NCI-H446 treated with DMSO at 0.1 percent for 48 hours (cell line): ENCODE measurements at regions not wholly inside any gene's neighbourhood (a gene's known extent, or its start where the extent isn't known, plus 50 kb on each side); places are given as distances from the start of the nearest gene placed in this dataset.
"Not testable (repeated sequence)": the region's sequence is repeated elsewhere in the genome, so short reads cannot be mapped to it uniquely, and the experiment has no call there.

Experiments
- DNase-seq: peaks from one replicate; lab custom pipeline; 2025; lab: John Stamatoyannopoulos, UW

DNA sequence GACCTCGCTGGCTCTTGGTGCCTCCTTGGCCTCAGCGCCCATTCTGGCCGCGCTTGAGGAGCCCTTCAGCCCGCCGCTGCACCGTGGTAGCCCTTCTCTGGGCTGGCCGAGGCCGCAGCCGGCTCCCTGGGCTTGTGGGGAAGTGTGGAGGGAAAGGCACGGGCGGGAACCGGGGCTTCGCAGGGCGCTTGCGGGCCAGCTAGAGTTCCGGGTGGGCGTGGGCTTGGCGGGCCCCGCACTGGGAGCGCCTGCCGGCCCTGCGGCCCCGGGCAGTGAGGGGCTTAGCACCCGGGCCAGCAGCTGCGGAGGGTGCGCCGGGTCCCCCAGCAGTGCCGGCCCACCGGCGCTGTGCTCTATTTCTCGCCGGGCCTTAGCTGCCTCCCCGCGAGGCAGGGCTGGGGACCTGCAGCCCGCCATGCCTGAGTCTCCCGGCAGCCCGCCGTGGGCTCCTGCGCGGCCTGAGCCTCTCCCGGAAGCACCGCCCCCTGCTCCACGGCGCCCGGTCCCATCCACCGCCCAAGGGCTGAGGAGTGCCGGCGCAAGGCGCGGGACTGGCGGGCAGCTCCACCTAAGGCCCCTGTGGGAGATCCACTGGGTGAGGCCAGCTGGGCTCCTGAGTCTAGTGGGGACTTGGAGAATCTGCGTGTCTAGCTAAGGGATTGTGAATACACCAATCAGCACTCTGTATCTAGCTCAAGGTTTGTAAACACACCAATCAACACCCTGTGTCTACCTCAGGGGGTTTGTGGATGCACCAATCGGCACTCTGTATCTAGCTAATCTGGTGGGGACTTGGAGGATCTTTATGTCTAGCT is 141.1 kb downstream of the SLCO4C1 start:
- peak; percentile 35 for DNase-seq

DNA sequence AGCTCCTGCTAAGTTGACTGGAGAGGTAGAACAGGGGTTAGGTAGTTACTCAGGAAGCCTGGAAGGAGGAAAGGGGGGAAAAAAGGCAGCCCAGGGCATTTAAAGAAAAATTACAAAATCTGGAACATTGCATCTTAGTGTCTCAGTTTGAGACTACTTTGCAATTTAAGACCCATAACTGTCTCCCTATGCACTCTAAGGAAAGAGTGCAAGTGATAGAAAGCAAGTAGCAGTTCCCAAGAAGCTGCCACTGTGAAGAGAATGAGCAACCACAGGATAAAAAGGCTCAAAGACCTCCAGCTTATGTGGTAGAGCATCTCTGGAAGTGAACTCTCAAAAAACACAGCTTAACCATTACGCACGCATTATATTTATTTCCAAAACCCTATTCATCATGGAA is 141.8 kb downstream of the SLCO4C1 start:
- no peak for DNase-seq

GRCh38 chr5:102153003-102153759 is 142.9 kb downstream of the SLCO4C1 start:
- DNase-seq: peak; percentile 49

- no peak for DNase-seq
These were observed 157.1 kb downstream of the SLCO4C1 start for GRCh38 chr5:102139029-102139428.

DNA sequence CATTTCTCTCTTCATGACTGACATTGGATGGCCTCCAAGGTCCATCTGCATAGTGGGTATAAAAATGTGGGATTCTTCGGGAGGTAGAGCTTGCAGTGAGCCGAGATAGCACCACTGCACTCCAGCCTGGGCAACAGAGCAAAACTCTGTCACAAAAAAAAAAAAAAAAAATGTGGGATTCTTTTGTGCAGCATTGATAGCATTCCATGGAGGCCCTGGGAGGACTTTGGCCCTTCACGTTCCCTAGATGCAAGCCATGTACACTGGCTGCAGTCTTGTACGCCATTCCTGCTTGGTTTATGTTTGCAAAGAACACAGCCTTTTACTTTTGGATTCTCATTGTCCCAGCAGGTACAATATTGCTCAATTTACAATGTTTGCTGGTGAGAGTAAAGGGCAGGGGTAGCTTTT is 157.8 kb downstream of the SLCO4C1 start:
- DNase-seq: no peak

DNA sequence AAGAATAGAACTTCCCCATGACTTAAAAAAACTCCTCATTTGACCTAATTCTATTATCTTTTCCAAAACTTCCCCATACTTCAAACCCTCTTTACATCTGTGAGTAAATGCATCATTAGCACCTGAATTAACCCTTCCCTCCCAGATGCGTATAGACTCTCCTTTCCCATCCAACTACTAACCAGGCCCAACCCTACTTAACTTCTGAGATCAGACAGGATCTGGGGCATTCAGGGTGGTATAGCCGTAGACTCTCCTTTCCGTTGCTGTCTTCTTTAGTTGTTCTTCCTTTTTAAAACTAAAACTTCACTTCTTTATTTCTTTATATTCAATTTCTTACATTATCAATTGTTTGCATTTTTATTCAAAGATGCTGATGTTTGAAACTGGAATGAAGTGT is 165.2 kb downstream of the SLCO4C1 start:
- DNase-seq: no peak

- DNase-seq: no peak
These were observed 165.7 kb downstream of the SLCO4C1 start for GRCh38 chr5:102130386-102130785.

- DNase-seq: peak; percentile 1
These were observed 176.8 kb downstream of the SLCO4C1 start for GRCh38 chr5:102119252-102119651.

- no peak for DNase-seq
These were observed 180.3 kb downstream of the SLCO4C1 start for GRCh38 chr5:102115736-102116135.

GRCh38 chr5:102114525-102115069 is 181.5 kb downstream of the SLCO4C1 start:
- DNase-seq: no peak

DNA sequence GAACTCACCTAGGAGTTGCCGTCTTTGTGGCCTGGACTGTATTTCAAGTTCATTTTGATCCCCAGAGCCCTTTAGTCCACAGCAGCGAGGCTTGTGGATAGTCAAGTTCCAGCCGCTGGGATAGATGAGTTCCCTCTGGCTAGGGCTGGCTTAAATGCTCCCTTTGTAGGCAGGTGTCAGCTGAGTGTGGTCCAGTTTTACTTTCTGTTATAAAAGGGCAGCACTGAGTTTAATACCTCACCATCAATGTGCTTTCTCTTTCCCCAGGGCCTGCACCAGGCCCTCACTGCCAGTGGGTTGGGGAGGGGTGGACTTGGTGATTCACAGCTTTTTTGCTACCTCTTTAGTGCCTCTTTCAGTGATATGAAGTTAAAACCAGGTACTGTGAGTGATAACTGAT is 188.2 kb downstream of the SLCO4C1 start:
- no peak for DNase-seq

GRCh38 chr5:102106599-102106998 is 189.5 kb downstream of the SLCO4C1 start:
- DNase-seq: no peak

DNA sequence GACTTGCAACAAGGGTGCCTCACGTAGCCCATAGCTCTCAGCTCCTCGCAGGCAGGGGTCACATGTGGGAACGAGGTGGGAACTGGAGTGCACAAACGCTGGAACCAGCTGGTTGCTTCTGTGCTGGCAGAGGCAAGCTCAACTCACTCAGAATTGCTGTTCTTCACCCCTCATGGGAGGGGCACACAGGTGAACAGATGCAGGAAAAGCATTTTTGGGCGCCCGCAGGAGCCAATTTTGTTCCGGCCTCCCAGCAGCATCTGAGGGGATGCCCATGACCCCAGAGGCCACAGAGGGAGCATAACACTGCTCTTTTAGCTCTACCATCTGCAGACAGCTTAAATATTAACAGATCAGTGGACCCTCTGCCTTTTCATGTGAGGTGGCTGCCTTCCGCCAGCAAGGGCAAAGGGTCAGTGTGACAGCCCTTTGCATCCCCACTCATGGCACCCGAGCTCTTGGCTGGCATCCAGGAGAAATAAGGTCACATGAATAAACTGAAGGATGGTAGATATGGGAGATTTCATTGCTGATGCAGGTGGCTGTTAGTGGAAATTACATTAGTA is 196.2 kb downstream of the SLCO4C1 start:
- no peak for DNase-seq

DNA sequence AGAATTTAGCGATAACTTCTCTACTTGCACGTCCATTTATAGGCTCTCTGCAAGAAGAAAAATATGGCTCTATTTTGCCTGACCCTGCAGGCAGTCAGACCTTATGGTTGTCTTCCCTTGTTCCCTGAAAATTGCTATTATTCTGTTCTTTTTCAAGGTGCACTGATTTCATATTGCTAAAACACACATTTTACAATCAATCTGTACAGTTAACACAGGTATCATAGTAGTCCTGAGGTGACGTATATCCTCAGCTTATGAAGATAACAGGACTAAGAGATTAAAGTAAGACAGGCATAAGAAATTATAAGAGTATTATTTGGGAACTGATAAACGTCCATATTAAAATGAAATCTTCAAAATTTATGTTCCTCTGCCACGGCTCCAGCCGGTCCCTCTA is 197.0 kb downstream of the SLCO4C1 start:
- DNase-seq: not testable (repeated sequence)

- not testable (repeated sequence) for DNase-seq
These were observed 197.5 kb downstream of the SLCO4C1 start for GRCh38 chr5:102098606-102099005.

- peak; percentile 6 for DNase-seq
These were observed 205.3 kb downstream of the SLCO4C1 start for GRCh38 chr5:102090770-102091169.

DNA sequence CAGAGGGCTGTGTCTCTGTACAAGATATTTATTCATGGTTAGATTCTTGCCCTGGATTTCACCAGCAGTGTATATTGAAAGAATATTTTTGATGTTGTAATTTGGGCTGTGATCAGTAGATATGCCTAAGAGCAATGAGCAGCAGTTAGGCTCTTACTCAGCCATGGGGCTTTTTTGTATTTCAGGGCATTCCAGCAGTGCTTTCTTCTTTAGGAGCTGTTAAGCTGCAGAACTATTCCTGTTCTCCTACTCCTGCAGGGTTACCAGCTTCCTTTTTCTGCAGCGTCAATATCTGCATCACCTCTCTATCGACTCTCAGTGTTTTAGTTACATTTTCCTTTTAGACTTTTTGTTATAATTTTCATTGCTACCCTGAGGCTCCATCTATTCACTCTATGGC is 206.2 kb downstream of the SLCO4C1 start:
- no peak for DNase-seq

GRCh38 chr5:102087906-102088305 is 208.2 kb downstream of the SLCO4C1 start:
- no peak for DNase-seq

DNA sequence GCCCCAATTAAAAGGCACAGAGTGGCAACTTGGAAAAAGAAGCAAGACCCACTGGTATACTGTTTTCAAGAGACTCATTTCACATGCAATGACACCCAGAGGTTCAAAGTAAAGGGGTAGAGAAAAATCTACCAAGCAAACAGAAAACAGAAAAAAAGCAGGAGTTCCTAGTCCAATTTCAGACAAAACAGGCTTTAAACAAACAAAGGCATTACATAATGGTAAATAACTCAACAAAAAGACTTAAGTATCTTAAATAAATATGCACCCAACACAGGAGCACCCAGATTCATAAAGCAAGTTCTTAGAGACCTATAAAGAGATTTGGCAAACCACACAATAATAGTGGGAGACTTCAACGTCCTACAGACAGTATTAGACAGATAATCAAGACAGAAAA is 215.8 kb downstream of the SLCO4C1 start:
- DNase-seq: no peak

DNA sequence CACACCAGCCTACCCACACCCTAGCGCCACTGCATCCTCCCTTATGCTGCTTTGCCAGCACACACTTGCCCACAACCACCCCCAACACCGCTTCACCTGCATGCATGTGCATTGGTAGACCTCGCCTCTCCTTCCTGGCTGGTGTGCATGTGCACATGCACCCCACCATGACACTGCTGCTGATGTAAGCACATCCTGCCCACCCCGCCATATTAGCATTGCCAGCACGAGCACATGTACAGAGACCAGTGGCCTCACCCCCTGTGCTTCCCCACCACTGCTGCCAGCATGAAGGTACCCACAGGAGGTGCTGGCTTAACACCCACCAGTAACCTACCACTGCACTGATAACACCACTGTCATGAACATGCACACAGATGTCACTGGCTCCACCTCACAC is 218.2 kb downstream of the SLCO4C1 start:
- DNase-seq: no peak

DNA sequence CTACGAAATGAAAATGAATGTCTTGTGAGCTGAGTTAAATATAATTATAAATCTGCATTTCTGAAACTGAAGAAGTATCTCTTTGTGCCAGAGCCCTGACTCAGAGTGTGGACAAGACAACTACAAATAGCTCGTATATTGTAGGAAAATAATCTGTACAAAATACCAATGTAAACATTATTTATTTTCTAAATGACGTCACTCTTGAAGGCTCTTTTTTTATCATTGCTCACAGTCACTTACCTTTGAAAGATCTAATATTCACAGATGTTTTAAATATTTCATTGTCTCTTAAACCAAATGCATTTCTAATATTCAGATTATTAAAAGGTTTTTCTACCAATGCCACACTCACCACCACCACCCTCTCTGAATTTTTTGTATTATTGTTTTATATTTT is 226.1 kb downstream of the SLCO4C1 start:
- DNase-seq: no peak

DNA sequence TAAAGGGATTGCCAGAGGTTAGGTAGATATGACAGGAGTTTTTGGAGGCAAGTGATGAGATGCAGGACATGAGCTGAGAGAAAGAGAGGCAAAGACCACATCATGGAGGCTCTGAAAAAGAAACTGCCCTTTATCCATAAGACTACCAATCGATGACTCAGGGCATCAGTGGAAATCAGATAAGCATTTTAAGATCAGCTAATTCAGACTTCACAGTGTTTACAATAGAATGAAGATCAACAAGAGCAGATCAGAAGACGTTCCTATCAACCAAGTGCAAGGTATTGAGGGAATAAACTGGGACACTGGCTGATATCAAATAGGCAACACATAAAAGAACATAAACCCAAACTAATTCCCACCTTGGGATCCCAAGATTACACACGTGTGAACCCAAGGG is 227.2 kb downstream of the SLCO4C1 start:
- DNase-seq: no peak

DNA sequence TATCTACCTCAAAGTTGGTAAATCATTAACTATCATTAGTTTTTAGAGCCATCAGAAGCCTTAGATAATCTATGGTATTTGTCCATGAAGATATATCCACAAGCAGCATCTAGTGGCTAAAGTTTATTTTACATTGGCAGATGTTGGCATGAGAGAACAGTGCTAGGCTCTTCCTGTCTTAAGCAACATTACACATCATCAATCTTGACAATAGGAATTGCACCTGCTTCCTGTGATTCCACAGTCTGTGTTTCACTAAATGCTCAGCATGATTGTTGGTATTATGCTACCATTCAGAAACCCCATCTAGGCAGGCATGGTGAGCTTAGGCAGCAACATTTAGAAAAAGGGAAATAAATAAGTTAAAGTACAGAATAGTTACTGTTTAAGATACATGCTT is 246.6 kb downstream of the SLCO4C1 start:
- peak; percentile 41 for DNase-seq
